Endodermal cell (in vitro differentiated cells): ENCODE measurements at regions not wholly inside any gene's neighbourhood (a gene's known extent, or its start where the extent isn't known, plus 50 kb on each side); places are given as distances from the start of the nearest gene placed in this dataset.

Experiments used
- DNase-seq: peaks from one replicate; pipeline ENCODE4 v3.0.0-alpha.2; 2017
- H3K27ac ChIP-seq: 2 replicates; pipeline ENCODE4 v1.5.1; 2013; ENCODE audit warnings: mild to moderate bottlenecking, low read depth, low read length, moderate library complexity
- H3K27me3 ChIP-seq: 2 replicates; pipeline ENCODE4 v1.6.1; 2013; ENCODE audit warnings: mild to moderate bottlenecking, low read length, moderate library complexity; ENCODE audit not compliant: insufficient read depth, control insufficient read depth, poor library complexity, severe bottlenecking
- H3K36me3 ChIP-seq: 2 replicates; pipeline ENCODE4 v1.7.0; 2013; ENCODE audit warnings: mild to moderate bottlenecking, low read length, moderate library complexity; ENCODE audit not compliant: control insufficient read depth, insufficient read depth
- H3K4me1 ChIP-seq: one replicate; pipeline ENCODE4 v1.7.0; 2013; ENCODE audit warnings: low read length; ENCODE audit not compliant: control insufficient read depth, insufficient read depth
- H3K4me3 ChIP-seq: 2 replicates; pipeline ENCODE4 v1.5.1; 2013; ENCODE audit warnings: mild to moderate bottlenecking, low read length, moderate library complexity
- H3K9ac ChIP-seq: 2 replicates; pipeline ENCODE4 v1.6.1; 2013; ENCODE audit warnings: mild to moderate bottlenecking, low read length, moderate library complexity; ENCODE audit not compliant: poor library complexity, severe bottlenecking; ENCODE audit errors: extremely low read depth
- H3K9me3 ChIP-seq: 2 replicates; pipeline ENCODE4 v1.6.1; 2013; ENCODE audit warnings: mild to moderate bottlenecking, low read length, moderate library complexity; ENCODE audit not compliant: control insufficient read depth
- H3K27ac Mint-ChIP-seq: 2 replicates; pipeline ENCODE4 v1.8.0; 2020; ENCODE audit warnings: mixed read lengths
- H3K27me3 Mint-ChIP-seq: 2 replicates; pipeline ENCODE4 v1.8.0; 2021; ENCODE audit warnings: mild to moderate bottlenecking, mixed read lengths; ENCODE audit not compliant: insufficient read depth
- H3K36me3 Mint-ChIP-seq: 2 replicates; pipeline ENCODE4 v1.8.0; 2020; ENCODE audit warnings: low read depth, mixed read lengths
- H3K4me1 Mint-ChIP-seq: 2 replicates; pipeline ENCODE4 v1.8.0; 2020; ENCODE audit warnings: mixed read lengths
- H3K4me3 Mint-ChIP-seq: 2 replicates; pipeline ENCODE4 v1.8.0; 2020; ENCODE audit warnings: mild to moderate bottlenecking, moderate library complexity, mixed read lengths
- H3K9me3 Mint-ChIP-seq: 2 replicates; pipeline ENCODE4 v1.8.0; 2020; ENCODE audit warnings: mild to moderate bottlenecking, mixed read lengths
- CTCF ChIP-seq: fragments of 200-600 bp; sonication (generic); conservative IDR thresholded peaks from 2 replicates; pipeline ENCODE4 v1.5.0; 2021; ENCODE audit warnings: antibody characterized with exemption, mild to moderate bottlenecking
- WGBS, 2 experiments: methylation state at CpG; one replicate each; pipeline versions ENCODE4 v1.1.5 to v1.1.7; 2013; ENCODE audit warnings: missing lambda C conversion rate in 2 of 2, mixed read lengths in 1 of 2; ENCODE audit not compliant: insufficient coverage in 1 of 2, insufficient read length in 1 of 2; 5-methylcytosine and 5-hydroxymethylcytosine counted together

DNA sequence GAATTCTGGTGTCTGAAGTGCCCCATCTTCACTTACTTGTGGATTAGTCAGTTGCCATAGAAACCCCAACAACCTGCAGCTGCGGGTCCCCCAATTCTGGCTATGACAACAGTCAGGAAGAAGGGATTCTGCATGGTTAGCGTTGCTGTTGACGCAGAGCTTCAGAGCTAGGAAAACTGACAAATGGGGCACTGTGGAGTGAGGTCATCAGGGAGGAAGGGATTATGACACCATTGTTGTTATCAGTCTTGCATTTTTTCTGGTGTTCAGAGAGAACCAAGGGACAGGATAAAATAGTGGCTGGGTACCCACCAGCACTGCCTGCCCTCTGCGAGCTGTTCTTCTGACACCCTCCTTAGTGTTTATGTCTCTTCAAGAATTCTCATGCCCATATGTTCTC is 367.7 kb upstream of the ARRDC4 start:
- Histone ChIP-seq H3K36me3 (no peaks in the 10 kb centered on the region), H3K9ac (no peak overlapping the region), H3K9me3 (no peaks in the 10 kb centered on the region), H3K27me3 (no peaks in the 10 kb centered on the region), H3K4me3 (no peak overlapping the region), H3K4me1 (no peaks in the 10 kb centered on the region), H3K27ac (no peak overlapping the region)
- Mint-ChIP-seq H3K27me3 (no peaks in the 10 kb centered on the region), H3K4me3 (no peak overlapping the region), H3K36me3 (no peaks in the 10 kb centered on the region), H3K9me3 (no peaks in the 10 kb centered on the region), H3K27ac (no peak overlapping the region), H3K4me1 (no peaks in the 10 kb centered on the region)
- TF ChIP-seq CTCF: no peak
- WGBS, 2 experiments: 92 to 100% methylated on average over 3 to 4 of the region's 4 CpGs
- DNase-seq: no peak

DNA sequence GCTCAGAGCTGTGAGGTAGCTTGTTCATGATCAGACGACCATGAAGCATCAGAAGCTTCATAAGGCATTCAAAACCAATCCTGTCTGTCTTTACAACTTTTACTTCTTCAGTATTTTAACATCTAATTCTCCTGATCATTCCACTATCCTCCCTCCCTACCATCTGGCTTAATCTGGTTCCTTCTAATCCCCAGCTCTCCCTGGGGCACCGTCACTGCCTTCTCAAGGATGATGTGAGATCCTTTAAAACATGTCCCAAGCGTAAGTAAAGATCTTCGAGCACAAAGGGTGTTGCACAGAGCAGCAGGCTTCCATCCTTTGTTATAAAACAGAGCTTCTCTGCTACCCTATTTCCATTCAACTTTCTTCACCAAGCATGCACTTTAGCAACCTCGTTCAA is 362.7 kb upstream of the ARRDC4 start:
- no peaks in the 10 kb centered on the region for H3K36me3 Mint-ChIP-seq
- no peak for DNase-seq
- 84 to 86% methylated on average over 4 to 5 of the region's 5 CpGs for WGBS, 2 experiments
- no peaks in the 10 kb centered on the region for H3K9me3 Mint-ChIP-seq
- Histone ChIP-seq H3K4me1 (peaks cover 6% of the 10 kb centered on the region), H3K27me3 (no peaks in the 10 kb centered on the region), H3K9me3 (no peaks in the 10 kb centered on the region), H3K27ac (no peak overlapping the region), H3K4me3 (no peak overlapping the region), H3K9ac (no peak overlapping the region), H3K36me3 (no peaks in the 10 kb centered on the region)
- no peaks in the 10 kb centered on the region for H3K27me3 Mint-ChIP-seq
- H3K27ac Mint-ChIP-seq: no peak overlapping the region
- no peak for TF ChIP-seq CTCF
- H3K4me1 Mint-ChIP-seq: peaks cover 13% of the 10 kb centered on the region
- H3K4me3 Mint-ChIP-seq: no peak overlapping the region

GRCh38 chr15:97598353-97598798 is 362.1 kb upstream of the ARRDC4 start:
- 77 to 94% methylated on average over 3 to 6 of the region's 6 CpGs for WGBS, 2 experiments
- H3K4me3 ChIP-seq: no peak overlapping the region
- no peaks in the 10 kb centered on the region for H3K9me3 Mint-ChIP-seq
- H3K27ac ChIP-seq: no peak overlapping the region
- H3K36me3 ChIP-seq: no peaks in the 10 kb centered on the region
- TF ChIP-seq CTCF: no peak
- H3K4me1 Mint-ChIP-seq: peaks cover 13% of the 10 kb centered on the region
- no peak overlapping the region for H3K4me3 Mint-ChIP-seq
- no peaks in the 10 kb centered on the region for H3K27me3 Mint-ChIP-seq
- no peak overlapping the region for H3K9ac ChIP-seq
- no peaks in the 10 kb centered on the region for H3K27me3 ChIP-seq
- H3K36me3 Mint-ChIP-seq: no peaks in the 10 kb centered on the region
- no peaks in the 10 kb centered on the region for H3K9me3 ChIP-seq
- no peak overlapping the region for H3K27ac Mint-ChIP-seq
- no peak for DNase-seq
- H3K4me1 ChIP-seq: peaks cover 6% of the 10 kb centered on the region
